GM19023 (cell line): ENCODE measurements at regions not wholly inside any gene's neighbourhood (a gene's known extent, or its start where the extent isn't known, plus 50 kb on each side); places are given as distances from the start of the nearest gene placed in this dataset.
"Not testable (repeated sequence)": the region's sequence is repeated elsewhere in the genome, so short reads cannot be mapped to it uniquely, and the experiment has no call there.

Source experiments
- ATAC-seq: cut with Tn5 transposase; IDR thresholded peaks from one replicate; pipeline ENCODE4 v1.9.1; 2021; ENCODE audit warnings: mild to moderate bottlenecking, moderate library complexity; ENCODE audit not compliant: unreplicated experiment

DNA sequence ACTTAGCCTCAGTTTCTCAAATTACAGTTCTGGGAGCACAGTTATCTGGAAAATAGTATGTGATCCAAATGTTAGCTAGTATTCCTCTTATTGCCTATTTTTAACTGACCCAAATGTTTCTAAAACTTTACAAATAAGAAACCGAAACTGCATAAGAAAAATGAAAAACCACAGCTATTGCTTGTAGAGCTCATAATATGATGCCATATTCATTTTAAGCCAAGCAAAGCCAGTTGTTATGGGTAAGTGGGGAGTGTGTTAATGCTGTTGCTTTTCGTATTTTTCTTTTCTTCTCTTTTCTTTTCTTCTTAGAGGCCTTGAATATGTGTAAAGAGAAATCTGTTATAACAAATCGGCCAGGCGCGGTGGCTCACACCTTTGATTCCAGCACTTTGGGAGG, 447.4 kb upstream of the TUSC1 start:
- ATAC-seq = no peak

DNA sequence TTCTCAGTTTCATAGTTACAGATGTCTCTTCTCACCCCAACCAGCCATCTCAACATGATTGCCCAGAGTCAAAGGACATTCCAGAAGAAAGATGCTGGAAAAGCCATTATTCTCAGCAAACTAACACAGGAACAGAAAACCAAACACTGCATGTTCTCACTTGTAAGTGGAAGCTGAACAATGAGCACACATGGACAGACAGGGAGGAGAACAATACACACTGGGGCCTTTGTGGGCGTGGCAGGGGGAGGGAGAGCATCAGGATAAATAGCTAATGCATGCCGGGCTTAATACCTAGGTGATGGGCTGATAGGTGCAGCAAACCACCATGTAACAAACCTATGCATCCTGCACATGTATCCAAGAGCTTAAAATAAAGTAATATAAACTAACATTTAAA, 437.8 kb upstream of the TUSC1 start:
- ATAC-seq = not testable (repeated sequence)

DNA sequence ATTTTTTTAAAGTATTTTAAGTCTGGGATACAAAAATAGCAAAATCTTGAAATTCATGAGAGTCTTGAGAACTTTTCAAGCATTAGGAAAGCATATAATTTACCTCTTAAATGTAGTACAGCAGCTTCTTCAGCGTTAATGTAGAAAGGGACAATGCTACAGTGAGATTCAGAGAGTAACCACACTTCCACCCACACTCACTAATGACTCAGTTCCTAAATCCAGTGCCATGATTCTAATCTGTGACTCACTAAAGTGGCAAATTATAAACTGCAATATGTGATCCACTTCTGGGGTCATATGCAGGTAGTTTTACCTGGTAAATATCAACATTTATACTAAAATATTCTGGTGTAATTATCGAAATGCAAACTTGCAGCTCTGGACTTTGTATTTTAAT, 434.5 kb upstream of the TUSC1 start:
- ATAC-seq = no peak

DNA sequence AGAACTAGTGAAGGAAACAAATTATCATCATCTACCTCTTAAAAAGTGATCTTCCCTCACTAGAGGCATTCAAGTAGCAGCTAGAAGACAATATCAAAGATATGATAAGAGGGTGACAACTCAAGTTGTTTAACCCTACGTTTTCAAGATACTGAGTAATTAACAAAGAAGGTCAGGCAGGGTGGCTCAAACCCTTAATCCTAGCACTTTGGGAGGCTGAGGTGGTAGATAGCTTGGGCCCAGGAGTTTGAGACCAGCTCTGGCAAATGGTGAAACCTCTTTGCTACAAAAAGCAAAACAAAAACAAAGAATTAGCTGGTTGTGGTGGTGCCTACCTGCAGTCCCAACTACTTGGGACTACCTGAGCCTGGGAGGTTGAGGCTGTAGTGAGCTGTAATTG, 408.2 kb upstream of the TUSC1 start:
- no peak for ATAC-seq

DNA sequence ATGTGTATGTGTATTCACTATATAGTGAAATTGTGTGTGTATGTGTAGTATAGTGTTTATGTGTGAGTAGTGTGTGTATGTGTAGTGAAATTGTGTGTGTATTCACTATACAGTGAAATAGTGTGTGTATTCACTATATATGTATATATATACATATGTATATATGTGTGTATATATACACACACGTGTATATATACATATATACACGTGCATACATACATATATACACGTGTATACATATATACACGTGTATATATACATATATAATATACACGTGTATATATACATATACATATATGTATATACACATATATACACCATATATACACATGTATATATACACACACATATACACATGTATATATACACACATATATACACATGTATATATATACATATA, 403.6 kb upstream of the TUSC1 start:
- ATAC-seq = no peak

DNA sequence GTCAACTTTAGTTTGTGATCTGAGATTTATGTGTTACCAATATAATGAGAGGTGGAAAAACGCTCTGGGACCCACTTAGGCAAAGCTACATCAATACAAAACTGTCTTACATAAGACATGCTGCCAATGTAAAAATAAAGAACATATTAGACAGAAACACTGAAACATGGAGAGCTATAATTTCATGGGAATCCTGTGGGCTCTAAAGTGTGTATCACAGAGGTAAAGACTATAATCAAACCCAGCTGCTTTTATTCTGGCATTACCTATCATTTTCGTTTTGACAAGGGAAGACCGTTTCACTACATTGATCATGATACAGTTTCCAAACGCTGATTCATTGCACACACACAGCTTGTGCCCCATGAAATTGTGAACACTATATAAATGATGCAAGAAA, 400.5 kb upstream of the TUSC1 start:
- ATAC-seq = no peak

DNA sequence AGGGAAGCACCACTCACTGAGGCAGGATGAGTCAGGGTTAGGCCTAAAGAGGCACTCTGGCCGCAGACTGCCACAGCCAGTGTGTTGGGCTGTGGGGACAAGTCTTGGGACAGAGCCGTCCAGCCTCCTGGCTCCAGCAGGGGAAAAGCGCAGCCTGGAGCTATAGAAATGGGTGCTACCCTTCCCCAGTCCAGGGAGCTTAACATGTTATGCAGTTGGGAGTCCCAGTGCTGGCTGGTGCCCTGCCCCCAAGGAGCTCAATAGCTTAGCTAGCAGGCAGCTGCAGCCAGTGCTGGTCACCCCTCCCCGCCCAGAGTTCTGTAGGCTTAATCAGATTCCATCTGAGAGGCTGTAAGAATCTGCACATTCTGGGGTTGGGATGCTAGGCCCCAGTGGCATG, 399.6 kb upstream of the TUSC1 start:
- no peak for ATAC-seq

DNA sequence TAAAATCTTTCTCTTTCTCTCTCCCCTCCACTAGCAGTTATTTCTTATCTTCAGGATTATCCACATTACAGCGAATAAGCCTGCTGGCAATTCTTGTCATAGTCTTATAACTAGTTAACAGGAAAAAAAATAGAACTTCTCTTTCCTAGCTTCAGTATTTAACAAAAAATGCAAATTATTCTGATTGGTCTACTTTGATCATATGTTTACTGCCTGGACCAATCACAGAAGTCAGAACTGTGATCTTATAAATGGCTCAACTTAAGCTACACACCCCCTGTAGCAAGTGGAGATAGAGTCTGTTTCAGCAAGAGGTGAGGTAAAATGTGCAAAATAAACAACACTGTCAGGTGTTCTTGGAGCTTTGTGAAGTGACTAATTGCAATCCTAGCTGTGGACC, 389.4 kb upstream of the TUSC1 start:
- ATAC-seq = no peak

DNA sequence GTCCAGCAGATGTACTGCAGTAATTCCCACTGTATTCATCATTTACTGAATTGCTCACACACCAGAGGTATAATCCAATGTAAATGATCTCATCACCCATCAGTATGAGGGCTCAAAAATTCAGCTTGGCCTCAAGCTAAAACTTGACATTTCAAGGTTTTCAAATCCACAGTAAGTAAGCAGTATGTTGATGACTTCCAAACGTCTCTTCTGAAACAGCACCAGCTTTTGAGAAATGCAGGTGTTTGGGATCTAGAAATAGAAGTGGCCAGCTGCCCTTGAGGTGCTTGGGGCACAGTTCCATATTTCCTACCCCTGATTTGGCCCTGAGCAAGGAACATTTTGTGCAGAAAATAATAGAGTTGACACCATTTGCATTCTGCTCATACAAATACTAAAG, 388.0 kb upstream of the TUSC1 start:
- ATAC-seq = no peak

DNA sequence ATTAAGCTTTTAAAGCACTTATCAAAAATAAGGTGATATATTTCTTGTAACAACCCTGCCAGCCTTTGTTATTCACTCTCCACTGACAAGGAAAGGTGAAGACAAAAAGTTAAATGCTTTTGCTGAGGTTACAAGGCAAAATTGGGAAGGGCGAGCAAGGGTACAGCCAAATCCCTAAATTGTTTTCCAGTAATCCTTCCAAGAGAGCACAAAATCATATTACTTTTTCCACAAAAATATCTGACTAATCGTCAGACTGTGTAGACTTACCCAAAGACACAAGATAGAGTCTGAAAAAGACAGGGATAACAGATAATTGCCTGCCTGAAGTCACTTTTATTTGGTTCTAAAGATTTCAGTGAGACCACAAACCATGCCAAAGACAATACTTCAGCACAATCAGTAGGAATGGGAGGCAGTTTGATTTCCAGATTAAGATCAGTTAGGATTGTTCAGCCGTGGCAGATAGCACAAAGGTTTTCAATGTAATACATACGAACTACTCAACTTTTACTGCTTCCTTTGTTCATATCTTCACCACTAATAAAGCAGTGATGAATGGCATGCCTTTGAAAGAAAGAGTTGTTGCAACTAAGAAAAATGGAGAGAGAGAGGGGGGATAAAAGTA, 383.8 kb upstream of the TUSC1 start:
- ATAC-seq = no peak

DNA sequence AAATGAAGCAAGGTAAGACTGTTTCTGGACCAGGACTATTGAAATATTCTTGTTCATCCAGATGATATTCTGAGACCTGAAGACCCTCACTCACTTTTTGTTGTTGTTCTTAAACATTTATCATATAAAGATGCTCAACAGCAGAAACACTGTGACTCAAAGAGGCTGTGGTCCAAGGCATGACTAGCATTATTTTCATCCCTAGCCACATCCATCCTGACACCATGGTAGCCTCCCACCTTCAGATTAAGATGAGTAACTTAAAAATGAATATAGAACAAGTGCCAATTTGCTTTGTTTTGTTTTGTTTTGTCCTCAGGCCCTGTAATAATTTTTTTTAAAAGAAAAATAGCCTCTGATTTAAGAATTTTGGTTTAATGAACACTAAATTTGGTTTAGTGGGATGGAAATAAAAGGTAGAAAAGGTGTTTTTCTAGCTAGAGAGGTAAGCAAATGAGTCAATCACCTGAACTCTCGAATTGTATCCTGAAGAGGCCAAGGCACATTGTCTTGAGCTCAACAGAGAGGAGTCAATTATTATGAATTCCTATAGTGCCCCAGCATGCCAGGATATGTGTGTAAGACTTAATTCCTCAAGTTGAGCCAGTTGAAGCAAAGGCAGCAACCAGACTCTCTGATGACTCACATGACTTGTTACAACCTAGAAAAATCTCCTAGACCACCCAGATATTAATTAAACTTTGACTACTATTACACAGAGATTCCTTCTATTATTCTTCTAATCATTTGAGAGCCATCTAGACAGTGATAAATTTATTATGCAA, 380.1 kb upstream of the TUSC1 start:
- no peak for ATAC-seq

DNA sequence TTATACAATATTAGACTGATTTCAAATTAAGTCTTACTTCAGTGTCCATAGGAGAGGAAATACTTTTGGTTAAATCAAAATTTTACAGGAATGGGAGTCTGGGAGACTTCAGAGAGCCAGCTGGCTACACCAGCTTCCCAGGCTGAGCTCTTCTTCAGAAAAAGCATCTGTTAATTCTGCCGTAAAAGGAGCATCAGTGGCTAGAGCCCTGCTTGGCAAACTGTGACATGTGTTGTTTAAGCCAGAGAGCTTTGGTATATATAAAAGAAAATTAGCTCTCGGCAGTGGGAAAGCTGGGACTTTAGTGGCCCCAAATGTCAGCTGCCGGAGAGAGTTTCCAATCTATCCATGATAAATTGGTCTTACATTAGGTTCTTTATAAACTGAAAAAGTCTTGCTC, 378.8 kb upstream of the TUSC1 start:
- no peak for ATAC-seq

DNA sequence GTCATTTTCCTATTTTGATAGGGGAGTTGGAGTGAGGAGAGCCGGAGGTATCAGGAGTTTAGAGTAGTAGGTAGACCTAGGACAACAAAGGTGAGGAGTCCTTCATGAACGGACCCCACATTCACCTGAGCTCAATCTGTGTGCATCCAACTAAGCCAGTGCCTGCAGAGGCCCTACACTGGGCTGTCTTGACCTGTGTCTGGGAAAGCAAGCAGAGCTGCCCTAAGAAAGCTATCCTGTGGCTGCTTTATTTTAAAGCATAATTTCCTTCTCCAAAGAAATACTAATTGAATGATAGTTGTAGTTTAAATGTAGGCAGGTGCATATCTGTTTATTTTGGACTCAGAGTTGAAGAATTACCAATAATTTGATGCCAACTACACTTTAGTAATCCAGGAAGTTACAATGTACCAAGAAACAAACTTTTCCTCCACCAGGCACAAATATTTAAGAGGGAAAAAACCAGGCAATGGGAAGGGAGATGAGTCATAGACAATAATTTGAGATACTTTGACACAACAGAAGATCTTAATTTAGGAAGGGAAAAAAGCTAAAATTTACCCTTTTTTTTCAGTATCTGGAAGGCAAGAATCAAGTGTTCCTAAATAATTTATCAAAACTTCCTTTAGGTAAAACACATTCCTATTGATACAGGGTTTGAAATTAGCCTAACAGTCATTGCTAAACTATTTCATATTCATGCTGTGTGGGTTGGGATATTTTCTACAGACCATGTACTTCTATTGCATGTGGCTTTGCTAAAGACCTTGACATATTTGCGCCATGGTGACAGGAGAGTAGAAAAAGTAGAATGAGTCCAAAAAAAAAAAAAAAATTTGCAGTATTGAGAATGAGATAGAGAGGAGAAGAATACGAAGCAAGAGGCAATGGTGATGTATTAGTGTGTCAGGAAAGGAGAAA, 376.6 kb upstream of the TUSC1 start:
- no peak for ATAC-seq

DNA sequence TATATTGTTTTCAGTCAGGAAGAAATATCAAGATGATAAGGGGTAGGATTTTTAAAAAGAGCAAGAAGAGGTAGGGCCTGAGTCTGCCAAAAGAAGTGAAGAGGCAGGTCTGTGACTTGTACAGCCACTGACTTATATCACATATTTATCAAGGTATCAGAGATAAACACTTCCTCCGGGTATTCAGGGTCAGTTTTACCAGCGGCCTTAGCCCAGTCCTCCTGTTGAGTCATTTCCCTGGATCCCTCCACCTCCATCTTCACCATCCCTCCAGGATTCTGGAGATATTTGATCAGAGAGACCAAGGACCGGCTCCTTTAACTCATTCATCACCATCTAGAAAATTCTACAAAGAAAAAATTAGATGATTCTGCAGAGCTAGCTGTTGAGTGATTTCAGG, 375.7 kb upstream of the TUSC1 start:
- ATAC-seq = no peak

DNA sequence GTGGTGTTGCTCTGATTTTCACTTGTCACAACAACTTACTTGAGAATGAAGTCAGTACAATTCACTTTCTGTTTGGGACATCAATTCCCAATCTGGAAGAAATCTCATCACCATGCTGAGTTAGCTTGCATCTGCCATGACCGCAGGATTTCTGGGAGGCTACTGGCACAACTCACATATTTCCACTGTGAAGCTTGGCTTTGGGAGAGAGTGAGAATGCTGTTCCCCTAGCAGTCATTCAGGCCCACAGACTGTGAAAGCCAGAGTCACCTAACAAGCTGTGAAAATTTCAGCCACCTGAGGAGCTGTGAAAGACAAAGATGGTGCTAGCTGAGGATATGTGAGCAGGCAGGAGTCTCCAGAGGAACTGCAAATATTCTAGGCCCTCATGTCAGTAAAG, 365.2 kb upstream of the TUSC1 start:
- ATAC-seq = no peak

DNA sequence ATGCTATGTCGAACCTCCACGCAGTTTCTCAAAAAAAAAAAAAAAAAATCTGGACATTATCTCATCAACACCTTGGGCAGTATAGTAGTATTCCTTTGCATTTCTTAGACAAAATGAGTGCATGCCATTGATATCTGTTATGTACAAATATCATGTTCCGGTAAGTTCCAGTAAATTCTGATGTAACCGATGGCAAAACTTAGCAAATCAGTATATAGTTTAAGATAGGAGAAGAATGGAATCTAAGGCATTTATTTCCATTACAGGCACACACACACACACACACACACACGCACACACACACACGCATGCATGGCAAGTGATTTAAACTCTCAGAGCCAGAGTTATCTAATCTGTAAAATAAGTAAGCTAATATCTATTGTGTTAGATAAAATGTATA, 356.5 kb upstream of the TUSC1 start:
- ATAC-seq = no peak

DNA sequence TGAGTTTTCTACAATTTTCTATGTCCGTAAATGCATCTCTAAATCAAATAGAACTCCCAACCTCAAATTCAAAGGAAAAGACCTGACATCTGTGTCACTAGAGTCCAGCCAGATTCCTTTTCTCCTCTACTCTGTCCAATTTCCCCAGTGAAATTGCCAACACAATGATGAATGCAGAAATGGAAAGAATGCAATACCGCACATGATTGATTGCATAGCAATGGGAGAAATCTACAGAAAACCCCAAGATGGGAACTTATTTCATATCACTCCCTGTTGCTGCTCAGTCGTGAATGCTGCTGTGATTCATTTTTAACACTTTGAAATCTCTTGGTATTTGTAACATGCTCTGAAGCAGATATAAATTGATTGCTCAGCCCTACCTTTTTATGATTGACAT, 355.1 kb upstream of the TUSC1 start:
- ATAC-seq = no peak

DNA sequence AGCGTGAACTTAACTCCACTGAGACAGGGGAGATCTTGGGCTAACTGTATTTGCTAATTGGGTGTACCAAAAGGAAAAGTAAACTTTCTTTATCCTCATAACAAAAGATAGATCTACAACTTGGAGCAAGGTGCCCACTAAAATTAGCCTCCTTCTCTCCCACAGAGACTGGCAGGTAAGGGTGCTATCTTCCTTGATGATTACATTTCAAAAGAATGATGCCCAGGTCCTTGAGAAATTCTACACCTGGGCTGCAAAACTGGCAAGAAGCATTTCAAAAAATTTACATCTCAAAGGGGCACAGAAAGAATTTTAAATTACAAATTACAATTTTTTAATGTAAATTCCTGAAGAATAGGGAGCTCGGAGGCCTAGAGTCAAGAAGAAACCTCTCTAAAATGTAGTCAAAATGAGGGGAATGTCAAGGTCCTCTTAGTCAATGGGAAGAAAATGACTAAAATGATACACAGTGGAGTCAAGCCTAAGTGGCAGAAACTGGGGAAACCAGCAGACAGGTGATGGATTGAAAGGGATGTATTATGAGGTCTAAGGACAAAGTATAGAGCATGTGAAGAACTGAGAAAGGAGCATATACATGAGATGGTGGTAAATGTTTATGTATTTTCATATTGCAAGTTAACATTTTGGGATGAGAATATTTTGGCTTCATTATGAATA, 348.3 kb upstream of the TUSC1 start:
- no peak for ATAC-seq

DNA sequence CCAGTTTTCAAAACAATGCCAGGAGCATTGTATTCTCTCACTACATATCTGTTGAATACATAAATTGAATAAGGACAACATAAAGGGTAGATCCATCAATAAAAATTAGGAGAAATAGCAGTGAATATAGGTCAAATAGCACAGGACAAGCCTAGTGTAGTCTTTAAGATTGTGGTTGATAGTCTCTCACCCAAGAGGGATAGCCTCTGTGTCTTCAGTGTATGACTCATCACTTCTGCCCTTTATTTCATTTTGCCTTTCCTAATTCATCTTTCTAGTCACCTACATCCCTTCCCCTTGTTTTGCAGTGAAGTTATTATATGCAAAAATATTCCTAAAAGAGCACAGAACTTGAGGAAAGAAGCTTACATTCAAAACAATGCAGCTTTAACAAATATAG, 335.0 kb upstream of the TUSC1 start:
- no peak for ATAC-seq

DNA sequence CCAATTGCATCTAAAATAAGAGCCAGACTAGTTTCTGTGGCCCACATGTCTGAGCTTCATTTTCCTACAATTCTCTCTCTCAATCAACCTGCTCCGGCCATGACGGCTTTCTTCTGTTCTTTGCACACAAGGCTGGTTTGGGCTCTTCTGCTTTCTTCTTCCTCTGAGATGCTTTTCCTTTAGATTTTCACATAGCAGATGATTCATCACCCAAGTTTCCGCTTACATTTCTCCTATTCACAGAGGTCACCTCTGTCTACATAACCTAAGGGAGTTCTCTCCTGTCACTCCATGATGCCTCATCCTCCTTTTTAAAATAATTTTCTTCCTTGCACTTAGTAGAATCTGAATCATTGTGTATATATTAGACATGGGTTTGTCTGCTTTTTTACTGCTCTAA, 334.6 kb upstream of the TUSC1 start:
- ATAC-seq = no peak

DNA sequence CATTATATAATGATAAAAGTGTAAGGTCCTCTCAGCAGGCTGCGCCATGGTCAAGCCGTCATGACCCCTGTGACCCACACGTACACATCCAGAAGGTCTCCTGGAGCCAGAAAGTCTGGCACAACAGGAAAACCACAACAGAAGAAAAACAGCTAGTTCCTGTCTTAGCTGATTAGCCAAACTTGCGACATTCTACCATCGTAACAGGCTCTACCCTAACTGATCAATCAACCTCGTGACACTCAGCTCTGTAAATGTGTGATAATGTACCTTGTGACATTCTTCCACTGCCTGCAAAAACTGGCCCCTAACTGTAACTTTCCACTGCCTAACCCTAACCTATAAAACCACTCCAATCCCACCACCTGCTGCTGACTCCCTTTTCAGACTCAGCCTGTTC, 316.4 kb upstream of the TUSC1 start:
- ATAC-seq = no peak
